ENCODE measurements at regions not wholly inside any gene's neighbourhood (a gene's known extent, or its start where the extent isn't known, plus 50 kb on each side); places are given as distances from the start of the nearest gene placed in this dataset.
"Not testable (repeated sequence)": the region's sequence is repeated elsewhere in the genome, so short reads cannot be mapped to it uniquely, and the experiment has no call there.

GRCh38 chr6:74268815-74269599, 573.0 kb downstream of the CD109 start:
- in situ Hi-C loops (cut with HindIII; ENCODE audit: low pct_unique_long_range_greater_than_20kb, low sequenced_read_pairs), result no loop called here
- DNase-seq (ENCODE audit: low read depth), result no peak

- no peak for DNase-seq (ENCODE audit: low read depth)
- in situ Hi-C loops (cut with HindIII; ENCODE audit: low pct_unique_long_range_greater_than_20kb, low sequenced_read_pairs), result no loop called here
These were observed 564.0 kb downstream of the CD109 start for GRCh38 chr6:74259981-74260380.

- in situ Hi-C loops (cut with HindIII; ENCODE audit: low pct_unique_long_range_greater_than_20kb, low sequenced_read_pairs), result no loop called here
- peak; percentile 79 for DNase-seq (ENCODE audit: low read depth)
These were observed 560.8 kb downstream of the CD109 start for GRCh38 chr6:74256781-74257180.

DNA sequence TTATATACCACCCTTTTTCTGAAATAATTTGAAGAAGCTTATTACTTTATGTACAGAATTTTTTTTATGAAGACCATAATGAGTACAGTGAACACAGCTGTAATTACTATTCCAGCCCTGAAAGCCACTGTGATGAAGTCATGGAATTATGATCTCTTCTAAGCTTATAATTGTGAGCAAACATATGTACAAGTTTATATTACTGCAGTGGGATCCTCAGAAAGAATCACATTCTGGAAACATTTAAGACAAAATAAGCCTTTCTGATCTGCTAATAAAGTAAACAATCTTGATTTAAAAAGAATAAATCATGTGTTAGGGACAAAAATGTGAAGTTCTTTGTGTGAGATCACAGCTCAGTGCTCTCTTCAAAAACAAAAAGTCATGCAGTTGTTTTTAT, 560.4 kb downstream of the CD109 start:
- no peak for DNase-seq (ENCODE audit: low read depth)
- in situ Hi-C loops (cut with HindIII; ENCODE audit: low pct_unique_long_range_greater_than_20kb, low sequenced_read_pairs), result no loop called here

- DNase-seq (ENCODE audit: low read depth); in situ Hi-C loops (cut with HindIII; ENCODE audit: low pct_unique_long_range_greater_than_20kb, low sequenced_read_pairs): not testable (repeated sequence)
These were observed 559.0 kb downstream of the CD109 start for GRCh38 chr6:74255007-74255406.

DNA sequence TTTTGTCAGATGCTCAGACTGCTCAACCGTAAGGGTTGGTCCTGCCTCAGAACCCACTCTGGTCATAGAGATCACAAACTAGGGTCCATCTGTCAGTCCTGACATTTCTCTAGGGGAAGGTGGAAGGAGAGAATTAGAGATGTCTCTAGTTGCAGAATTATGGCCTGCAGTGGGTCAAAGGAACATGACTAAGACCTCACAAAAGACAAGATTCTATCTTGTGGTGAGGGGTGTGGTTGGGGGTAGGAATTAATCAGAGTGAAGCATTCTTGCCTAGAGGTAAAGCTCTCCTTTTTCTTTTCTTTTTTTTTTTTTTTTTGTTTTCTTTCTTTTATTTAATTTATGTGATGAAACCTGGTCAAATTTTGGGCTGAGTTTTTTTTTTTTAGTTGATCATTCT, 558.1 kb downstream of the CD109 start:
- DNase-seq (ENCODE audit: low read depth); in situ Hi-C loops (cut with HindIII; ENCODE audit: low pct_unique_long_range_greater_than_20kb, low sequenced_read_pairs): not testable (repeated sequence)

GRCh38 chr6:74253261-74253660, 557.3 kb downstream of the CD109 start:
- in situ Hi-C loops (cut with HindIII; ENCODE audit: low pct_unique_long_range_greater_than_20kb, low sequenced_read_pairs), result no loop called here
- DNase-seq (ENCODE audit: low read depth), result no peak

DNA sequence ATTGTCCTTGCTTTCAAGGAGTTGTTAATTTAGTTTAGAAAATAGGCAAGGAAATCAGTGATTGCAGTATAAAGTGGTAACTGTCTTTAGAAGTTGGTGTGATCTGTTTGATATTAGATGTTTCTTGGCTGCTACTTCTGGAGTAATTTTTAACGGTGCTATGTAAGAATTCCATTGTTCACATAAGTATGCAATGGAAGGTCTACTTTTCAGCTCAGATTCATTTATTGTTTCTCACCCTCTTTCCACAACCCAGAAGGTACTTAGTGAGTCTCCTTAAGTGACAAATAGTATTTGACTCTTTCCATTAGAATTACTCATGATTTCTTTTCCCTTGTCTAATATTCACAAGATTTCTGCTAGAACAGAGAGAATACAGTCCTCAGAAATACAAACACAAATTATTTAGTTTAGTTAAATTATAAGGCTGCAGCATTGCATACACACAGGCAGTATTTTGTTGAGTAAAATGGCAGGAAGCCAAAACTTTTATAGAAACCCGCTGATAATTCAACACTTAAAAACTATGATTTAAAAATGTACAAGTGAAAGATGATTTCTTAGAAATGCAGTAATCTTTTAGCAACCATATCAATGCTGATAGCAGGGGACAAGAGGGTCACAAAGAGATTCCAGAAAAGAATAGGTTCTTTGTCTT, 554.3 kb downstream of the CD109 start:
- in situ Hi-C loops (cut with HindIII; ENCODE audit: low pct_unique_long_range_greater_than_20kb, low sequenced_read_pairs), result no loop called here

DNA sequence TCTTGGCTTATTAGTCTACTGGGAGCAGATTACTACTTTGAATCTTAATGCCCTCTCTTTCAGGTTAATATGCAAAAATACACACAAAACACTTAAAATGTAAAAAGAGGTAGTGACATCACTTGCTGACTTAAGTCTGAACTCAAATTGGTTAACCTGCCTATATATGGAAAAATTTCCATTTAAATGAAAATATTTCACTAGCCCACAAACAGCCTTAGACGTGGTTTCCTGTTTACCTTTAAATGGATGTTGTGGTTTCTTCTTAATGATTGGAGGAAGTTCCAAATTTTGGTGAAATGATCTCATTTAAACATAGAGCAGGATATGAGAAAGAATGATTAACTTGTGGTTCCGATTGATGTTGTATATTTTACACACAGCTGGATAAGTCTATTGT, 553.7 kb downstream of the CD109 start:
- in situ Hi-C loops (cut with HindIII; ENCODE audit: low pct_unique_long_range_greater_than_20kb, low sequenced_read_pairs), result no loop called here
- DNase-seq (ENCODE audit: low read depth), result no peak

More for the DNA sequence above, 554.3 kb downstream of the CD109 start:
- DNase-seq (ENCODE audit: low read depth), result no peak

DNA sequence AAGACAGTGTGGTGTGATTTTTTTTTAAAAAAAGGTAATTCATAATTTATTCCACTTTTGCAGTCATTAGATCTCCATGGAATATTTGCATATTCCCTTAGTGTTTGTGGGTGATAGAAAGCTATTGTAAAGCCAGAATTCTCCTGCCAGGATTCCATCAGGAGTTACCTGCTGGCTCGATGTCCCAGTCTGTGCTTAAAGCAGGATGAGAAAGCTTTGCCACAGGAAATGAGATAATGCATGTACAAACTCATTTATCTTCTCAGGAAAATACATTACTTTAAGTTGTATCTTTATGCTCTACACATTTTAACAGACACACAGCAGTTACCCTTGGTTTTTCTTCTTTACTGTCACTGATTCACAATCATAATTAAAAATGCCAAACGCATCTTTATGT, 553.0 kb downstream of the CD109 start:
- no peak for DNase-seq (ENCODE audit: low read depth)
- in situ Hi-C loops (cut with HindIII; ENCODE audit: low pct_unique_long_range_greater_than_20kb, low sequenced_read_pairs), result no loop called here

DNA sequence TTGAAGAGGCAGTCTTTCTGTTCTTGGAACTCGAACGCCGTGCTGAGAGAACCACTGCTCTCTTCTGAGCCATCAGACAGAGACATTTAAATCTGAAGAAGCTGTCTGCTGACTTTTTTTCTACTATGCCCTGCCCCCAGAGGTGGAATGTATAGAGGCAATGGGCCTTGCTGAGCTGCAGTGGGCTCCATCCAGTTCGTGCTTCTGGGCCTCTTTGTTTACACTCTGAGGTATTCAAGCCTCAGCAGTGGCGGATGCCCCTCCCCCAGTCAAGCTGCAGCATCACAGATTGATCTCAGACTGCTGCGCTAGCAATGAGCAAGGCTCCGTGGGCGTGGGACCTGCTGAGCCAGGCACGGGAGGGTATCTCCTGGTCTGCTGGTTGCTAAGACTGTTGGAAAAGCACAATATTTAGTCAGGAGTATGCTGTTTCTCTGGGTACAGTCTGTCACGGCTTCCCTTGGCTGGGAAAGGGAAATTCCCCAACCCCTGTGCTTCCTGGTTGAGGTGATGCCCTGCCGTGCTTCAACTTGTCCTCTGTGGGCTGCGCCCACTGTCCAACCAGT, 526.8 kb downstream of the CD109 start:
- no peak for DNase-seq (ENCODE audit: low read depth)
- in situ Hi-C loops (cut with HindIII; ENCODE audit: low pct_unique_long_range_greater_than_20kb, low sequenced_read_pairs), result no loop called here

GRCh38 chr6:74213995-74214394, 518.0 kb downstream of the CD109 start:
- in situ Hi-C loops (cut with HindIII; ENCODE audit: low pct_unique_long_range_greater_than_20kb, low sequenced_read_pairs), result no loop called here

DNA sequence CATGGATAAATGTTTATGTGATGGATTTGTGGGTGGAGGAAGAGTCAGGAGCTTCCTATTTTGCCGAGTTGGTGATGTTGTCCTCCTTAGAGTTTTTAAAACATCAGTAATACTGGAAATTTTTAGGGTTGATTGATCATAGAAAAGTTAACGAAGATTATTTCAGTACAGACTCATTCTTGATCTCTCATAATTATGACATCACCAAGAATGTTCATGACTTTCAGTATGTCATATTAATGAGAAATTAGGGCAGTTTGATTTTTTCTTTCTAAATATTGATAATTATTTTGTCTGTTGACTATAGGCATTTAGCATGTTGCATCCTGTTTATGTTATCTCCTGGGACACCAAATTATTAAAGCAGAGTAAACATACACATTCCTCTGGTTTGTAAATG, 512.2 kb downstream of the CD109 start:
- in situ Hi-C loops (cut with HindIII; ENCODE audit: low pct_unique_long_range_greater_than_20kb, low sequenced_read_pairs), result no loop called here
- no peak for DNase-seq (ENCODE audit: low read depth)

More at GRCh38 chr6:74213995-74214394, 518.0 kb downstream of the CD109 start:
- DNase-seq (ENCODE audit: low read depth), result no peak

GRCh38 chr6:74199215-74199915, 503.4 kb downstream of the CD109 start:
- in situ Hi-C loops (cut with HindIII; ENCODE audit: low pct_unique_long_range_greater_than_20kb, low sequenced_read_pairs), result no loop called here
- no peak for DNase-seq (ENCODE audit: low read depth)

DNA sequence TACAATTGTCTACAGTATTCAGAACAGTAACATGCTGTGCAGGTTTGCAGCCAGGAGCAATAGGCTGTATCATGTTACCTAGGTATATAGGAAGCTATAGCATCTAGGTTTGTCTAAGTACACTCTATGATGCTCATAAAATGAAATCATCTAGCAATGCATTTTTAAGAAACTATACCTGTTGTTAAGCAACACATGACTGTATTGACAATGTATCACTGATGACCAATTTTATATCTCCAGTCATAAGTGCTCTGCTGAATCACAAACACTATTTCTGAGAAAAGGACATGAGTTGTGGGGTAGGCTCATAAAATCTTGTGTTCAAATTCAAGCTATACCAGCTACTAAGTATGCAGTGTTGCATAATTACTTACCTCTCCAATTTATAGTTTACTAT, 501.3 kb downstream of the CD109 start:
- DNase-seq (ENCODE audit: low read depth), result no peak
- in situ Hi-C loops (cut with HindIII; ENCODE audit: low pct_unique_long_range_greater_than_20kb, low sequenced_read_pairs), result no loop called here

GRCh38 chr6:74187811-74188210, 491.8 kb downstream of the CD109 start:
- no peak for DNase-seq (ENCODE audit: low read depth)
- in situ Hi-C loops (cut with HindIII; ENCODE audit: low pct_unique_long_range_greater_than_20kb, low sequenced_read_pairs), result no loop called here

DNA sequence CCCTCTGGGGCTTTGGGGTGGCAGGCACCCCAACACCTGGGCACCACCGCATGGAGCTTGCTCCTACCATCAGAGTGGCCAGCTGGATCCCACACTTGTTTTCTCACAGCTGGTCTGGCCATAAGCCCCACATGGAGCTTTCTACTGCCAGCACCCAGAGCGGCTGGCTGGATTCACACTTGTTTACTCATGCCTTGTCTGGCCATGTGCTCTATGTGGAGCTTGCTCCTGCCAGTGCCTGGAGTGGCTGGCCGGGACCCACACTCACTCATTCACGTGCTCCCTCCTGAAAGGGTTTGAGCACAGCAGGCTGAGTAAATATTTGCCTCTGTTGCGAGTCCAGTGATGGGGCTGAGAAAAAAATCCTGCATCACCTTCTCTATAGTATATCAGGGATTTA, 487.0 kb downstream of the CD109 start:
- in situ Hi-C loops (cut with HindIII; ENCODE audit: low pct_unique_long_range_greater_than_20kb, low sequenced_read_pairs), result no loop called here
- DNase-seq (ENCODE audit: low read depth), result no peak

DNA sequence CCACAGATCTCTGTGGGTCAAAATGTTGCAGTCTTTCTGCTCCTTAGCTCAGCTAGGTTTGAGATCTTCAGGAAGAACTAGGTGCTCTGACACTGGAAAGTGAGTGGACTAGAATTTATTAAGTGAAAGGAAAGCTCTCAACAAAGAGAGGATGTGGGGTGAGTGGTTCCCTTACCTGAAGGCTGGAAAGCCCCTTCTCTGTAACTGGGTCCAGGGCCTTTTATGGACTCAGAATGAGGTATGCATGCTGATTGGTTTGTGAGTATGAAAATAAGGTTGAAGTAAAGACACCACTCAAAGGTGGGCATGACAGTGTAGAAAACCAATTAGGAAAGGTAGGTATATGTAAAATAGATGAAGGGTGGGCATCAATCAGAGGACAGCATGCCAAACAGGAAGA, 485.5 kb downstream of the CD109 start:
- in situ Hi-C loops (cut with HindIII; ENCODE audit: low pct_unique_long_range_greater_than_20kb, low sequenced_read_pairs), result no loop called here
- no peak for DNase-seq (ENCODE audit: low read depth)

- in situ Hi-C loops (cut with HindIII; ENCODE audit: low pct_unique_long_range_greater_than_20kb, low sequenced_read_pairs), result no loop called here
- no peak for DNase-seq (ENCODE audit: low read depth)
These were observed 481.5 kb downstream of the CD109 start for GRCh38 chr6:74177506-74177905.
